SK-N-MC (cell line): ENCODE measurements at regions not wholly inside any gene's neighbourhood (a gene's known extent, or its start where the extent isn't known, plus 50 kb on each side); places are given as distances from the start of the nearest gene placed in this dataset.

ENCODE experiments used
- DNase-seq: peaks from one replicate; pipeline ENCODE4 v3.0.0-alpha.2; 2011; ENCODE audit warnings: low read depth, low spot score
- H3K27ac ChIP-seq: fragments of 200-600 bp; sonication (generic); 2 replicates; pipeline ENCODE4 v1.5.1; 2016; ENCODE audit warnings: mixed run types
- H3K36me3 ChIP-seq: fragments of 200-600 bp; sonication (generic); 2 replicates; pipeline ENCODE4 v1.6.1; 2017; ENCODE audit warnings: antibody characterized with exemption, low read length, mixed read lengths; ENCODE audit not compliant: insufficient read depth
- H3K4me3 ChIP-seq: fragments of 200-600 bp; sonication (generic); 2 replicates; pipeline ENCODE4 v1.5.1; 2016
- H3K9ac ChIP-seq: fragments of 200-600 bp; sonication (generic); 2 replicates; pipeline ENCODE4 v1.8.0; 2017; ENCODE audit warnings: mixed run types, mixed read lengths; ENCODE audit not compliant: insufficient read length
- H3K9me3 ChIP-seq: fragments of 200-600 bp; sonication (generic); 2 replicates; pipeline ENCODE4 v1.6.1; 2017; ENCODE audit warnings: low read depth, mild to moderate bottlenecking, antibody characterized with exemption, low read length, moderate library complexity, mixed read lengths
- EZH2 ChIP-seq: fragments of 200-600 bp; sonication (generic); IDR thresholded peaks from one replicate; pipeline ENCODE4 v1.6.1; 2017; ENCODE audit warnings: antibody characterized with exemption
- FOXP2 ChIP-seq: optimal IDR thresholded peaks from 2 replicates; pipeline ENCODE3; 2011; ENCODE audit warnings: mild to moderate bottlenecking, moderate library complexity; ENCODE audit not compliant: insufficient read depth; ENCODE audit errors: extremely low read length, control extremely low read depth
- POLR2AphosphoS5 ChIP-seq: IDR thresholded peaks from 2 replicates; pipeline ENCODE4 v1.6.1; 2012; ENCODE audit warnings: mild to moderate bottlenecking, low read depth, low read length, borderline replicate concordance

GRCh38 chr7:145020454-145020853 is 184.6 kb upstream of the TPK1 start:
- no peak overlapping the region for H3K4me3 ChIP-seq
- TF ChIP-seq EZH2 (no peak), FOXP2 (no peak), POLR2AphosphoS5 (no peak)
- H3K36me3 ChIP-seq = no peaks in the 10 kb centered on the region
- H3K27ac ChIP-seq = no peak overlapping the region
- no peak overlapping the region for H3K9ac ChIP-seq
- H3K9me3 ChIP-seq = no peaks in the 10 kb centered on the region
- DNase-seq = no peak

GRCh38 chr7:145016068-145016467 is 180.2 kb upstream of the TPK1 start:
- H3K27ac ChIP-seq = no peak overlapping the region
- TF ChIP-seq EZH2 (no peak), FOXP2 (no peak), POLR2AphosphoS5 (no peak)
- no peak for DNase-seq
- H3K4me3 ChIP-seq = no peak overlapping the region
- no peaks in the 10 kb centered on the region for H3K9me3 ChIP-seq
- no peak overlapping the region for H3K9ac ChIP-seq
- H3K36me3 ChIP-seq = no peaks in the 10 kb centered on the region

GRCh38 chr7:145009876-145010275 is 174.0 kb upstream of the TPK1 start:
- no peak for DNase-seq
- H3K36me3 ChIP-seq = no peaks in the 10 kb centered on the region

GRCh38 chr7:145005601-145006000 is 169.7 kb upstream of the TPK1 start:
- TF ChIP-seq EZH2 = no peak
- TF ChIP-seq FOXP2 = no peak
- no peak for TF ChIP-seq POLR2AphosphoS5
- Histone ChIP-seq H3K4me3 (no peak overlapping the region), H3K36me3 (no peaks in the 10 kb centered on the region), H3K9me3 (no peaks in the 10 kb centered on the region), H3K27ac (no peak overlapping the region), H3K9ac (no peak overlapping the region)
- DNase-seq = no peak

More at GRCh38 chr7:145009876-145010275, 174.0 kb upstream of the TPK1 start:
- Histone ChIP-seq H3K4me3 (no peak overlapping the region), H3K9me3 (no peaks in the 10 kb centered on the region), H3K27ac (no peak overlapping the region), H3K9ac (no peak overlapping the region)
- no peak for TF ChIP-seq FOXP2
- TF ChIP-seq POLR2AphosphoS5 = no peak
- no peak for TF ChIP-seq EZH2

- no peaks in the 10 kb centered on the region; the same call in 1 of the 2 replicates for H3K9me3 ChIP-seq
- no peak overlapping the region for H3K4me3 ChIP-seq
- TF ChIP-seq POLR2AphosphoS5 (no peak), EZH2 (no peak), FOXP2 (no peak)
These were observed 161.7 kb upstream of the TPK1 start for GRCh38 chr7:144997512-144997911.

GRCh38 chr7:144995495-144995894 is 159.6 kb upstream of the TPK1 start:
- H3K27ac ChIP-seq = no peak overlapping the region
- H3K9ac ChIP-seq = no peak overlapping the region
- TF ChIP-seq FOXP2 (no peak), POLR2AphosphoS5 (no peak), EZH2 (no peak)
- H3K36me3 ChIP-seq = no peaks in the 10 kb centered on the region
- no peaks in the 10 kb centered on the region; the same call in 1 of the 2 replicates for H3K9me3 ChIP-seq
- DNase-seq = no peak
- H3K4me3 ChIP-seq = no peak overlapping the region

More at GRCh38 chr7:144997512-144997911, 161.7 kb upstream of the TPK1 start:
- Histone ChIP-seq H3K27ac (no peak overlapping the region), H3K9ac (no peak overlapping the region), H3K36me3 (no peaks in the 10 kb centered on the region)
- DNase-seq = no peak

GRCh38 chr7:144991041-144991440 is 155.2 kb upstream of the TPK1 start:
- Histone ChIP-seq H3K4me3 (no peak overlapping the region), H3K9ac (no peak overlapping the region), H3K27ac (no peak overlapping the region), H3K9me3 (no peaks in the 10 kb centered on the region; the same call in 1 of the 2 replicates), H3K36me3 (no peaks in the 10 kb centered on the region)
- TF ChIP-seq POLR2AphosphoS5 (no peak), EZH2 (no peak), FOXP2 (no peak)
- DNase-seq = no peak

GRCh38 chr7:144987686-144988085 is 151.8 kb upstream of the TPK1 start:
- H3K9me3 ChIP-seq = no peaks in the 10 kb centered on the region
- H3K27ac ChIP-seq = no peak overlapping the region
- no peak for DNase-seq
- H3K4me3 ChIP-seq = no peak overlapping the region
- TF ChIP-seq EZH2 = no peak
- TF ChIP-seq FOXP2 = no peak
- no peak for TF ChIP-seq POLR2AphosphoS5
- no peaks in the 10 kb centered on the region for H3K36me3 ChIP-seq
- no peak overlapping the region for H3K9ac ChIP-seq

GRCh38 chr7:144982133-144982532 is 146.3 kb upstream of the TPK1 start:
- Histone ChIP-seq H3K36me3 (no peaks in the 10 kb centered on the region), H3K9ac (no peak overlapping the region), H3K4me3 (no peak overlapping the region), H3K9me3 (no peaks in the 10 kb centered on the region), H3K27ac (no peak overlapping the region)
- TF ChIP-seq POLR2AphosphoS5 (no peak), EZH2 (no peak), FOXP2 (no peak)
- DNase-seq = no peak

GRCh38 chr7:144975882-144976281 is 140.0 kb upstream of the TPK1 start:
- no peaks in the 10 kb centered on the region for H3K9me3 ChIP-seq
- no peaks in the 10 kb centered on the region for H3K36me3 ChIP-seq
- no peak overlapping the region for H3K4me3 ChIP-seq
- H3K9ac ChIP-seq = no peak overlapping the region
- TF ChIP-seq FOXP2 (no peak), EZH2 (no peak)
- no peak for DNase-seq
- no peak overlapping the region for H3K27ac ChIP-seq
